ENCODE measurements at regions not wholly inside any gene's neighbourhood (a gene's known extent, or its start where the extent isn't known, plus 50 kb on each side); places are given as distances from the start of the nearest gene placed in this dataset.

DNA sequence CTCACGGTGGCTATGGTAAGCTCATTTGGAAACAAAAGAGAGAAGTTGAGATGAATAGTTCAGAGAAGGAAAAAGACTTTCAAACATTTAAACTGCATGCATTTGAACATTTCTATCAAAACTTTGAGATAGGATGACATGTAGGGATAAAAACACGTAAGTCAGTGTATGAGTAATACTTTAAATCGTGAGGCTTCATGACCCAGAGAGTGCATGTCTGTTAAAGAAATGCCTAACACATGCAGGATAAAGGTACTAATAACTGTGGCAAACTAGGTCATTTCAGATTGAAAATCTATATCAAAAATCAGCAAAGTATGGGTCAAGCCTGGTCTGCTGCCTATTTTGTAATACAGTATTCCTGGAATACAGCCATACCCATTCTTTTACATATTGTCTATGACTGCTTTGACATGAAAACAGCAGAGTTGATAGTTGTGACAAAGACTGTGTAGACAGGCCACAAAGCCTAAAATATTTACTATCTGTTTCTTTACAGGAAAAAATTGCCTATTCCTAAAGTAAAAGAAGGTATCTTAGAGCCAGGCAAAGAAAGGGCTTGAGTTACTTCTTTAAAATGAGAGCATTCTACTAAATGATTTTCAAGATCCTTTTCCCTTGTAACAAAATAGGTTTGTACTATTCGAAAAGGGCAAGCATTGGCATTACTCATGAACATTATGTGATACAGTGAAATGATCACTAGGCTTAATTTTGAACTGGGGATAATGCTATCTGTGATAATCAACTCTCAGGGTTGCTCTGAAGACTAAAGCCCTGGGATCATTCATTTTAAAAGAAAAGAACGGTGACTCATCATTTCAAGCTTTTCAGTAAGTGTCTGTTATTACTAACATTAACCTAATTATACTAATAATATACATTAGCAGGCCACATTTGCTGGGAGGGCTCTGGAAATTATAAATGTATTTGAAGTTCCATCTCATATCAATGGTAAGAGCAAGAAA is 185.9 kb downstream of the CRPPA start:
- TF ChIP-seq POLR2A (IDR thresholded peaks at IDR 0.05) = no peak
- TF ChIP-seq, protein P1, sequence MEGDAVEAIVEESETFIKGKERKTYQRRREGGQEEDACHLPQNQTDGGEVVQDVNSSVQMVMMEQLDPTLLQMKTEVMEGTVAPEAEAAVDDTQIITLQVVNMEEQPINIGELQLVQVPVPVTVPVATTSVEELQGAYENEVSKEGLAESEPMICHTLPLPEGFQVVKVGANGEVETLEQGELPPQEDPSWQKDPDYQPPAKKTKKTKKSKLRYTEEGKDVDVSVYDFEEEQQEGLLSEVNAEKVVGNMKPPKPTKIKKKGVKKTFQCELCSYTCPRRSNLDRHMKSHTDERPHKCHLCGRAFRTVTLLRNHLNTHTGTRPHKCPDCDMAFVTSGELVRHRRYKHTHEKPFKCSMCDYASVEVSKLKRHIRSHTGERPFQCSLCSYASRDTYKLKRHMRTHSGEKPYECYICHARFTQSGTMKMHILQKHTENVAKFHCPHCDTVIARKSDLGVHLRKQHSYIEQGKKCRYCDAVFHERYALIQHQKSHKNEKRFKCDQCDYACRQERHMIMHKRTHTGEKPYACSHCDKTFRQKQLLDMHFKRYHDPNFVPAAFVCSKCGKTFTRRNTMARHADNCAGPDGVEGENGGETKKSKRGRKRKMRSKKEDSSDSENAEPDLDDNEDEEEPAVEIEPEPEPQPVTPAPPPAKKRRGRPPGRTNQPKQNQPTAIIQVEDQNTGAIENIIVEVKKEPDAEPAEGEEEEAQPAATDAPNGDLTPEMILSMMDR (IDR thresholded peaks at IDR 0.05) = no peak
